PFSK-1 (cell line): ENCODE measurements at regions not wholly inside any gene's neighbourhood (a gene's known extent, or its start where the extent isn't known, plus 50 kb on each side); places are given as distances from the start of the nearest gene placed in this dataset.

Source experiments
- FOXP2 ChIP-seq: optimal IDR thresholded peaks from 2 replicates; pipeline ENCODE3; 2011; ENCODE audit warnings: borderline replicate concordance, control low read depth, inconsistent platforms; ENCODE audit not compliant: insufficient read depth; ENCODE audit errors: extremely low read length, extremely low read depth
- POLR2AphosphoS5 ChIP-seq: IDR thresholded peaks from 2 replicates; pipeline ENCODE4 v1.6.1; 2012; ENCODE audit warnings: low read depth, mild to moderate bottlenecking, control low read depth, low read length, moderate library complexity
- REST ChIP-seq, 2 experiments: IDR thresholded peaks; 2 replicates each; pipeline versions ENCODE4 v1.6.1 to v1.8.0; 2011 to 2012; ENCODE audit warnings: low read depth in 2 of 2, low read length in 2 of 2, control low read depth in 1 of 2, inconsistent platforms in 1 of 2, mild to moderate bottlenecking in 1 of 2, moderate library complexity in 1 of 2; ENCODE audit not compliant: insufficient read depth in 1 of 2
- SIN3A ChIP-seq: IDR thresholded peaks from 2 replicates; pipeline ENCODE4 v1.6.1; 2012; ENCODE audit warnings: mild to moderate bottlenecking, low read length, moderate library complexity, borderline replicate concordance; ENCODE audit not compliant: insufficient read depth
- TAF1 ChIP-seq: IDR thresholded peaks from 2 replicates; pipeline ENCODE4 v1.6.1; 2012; ENCODE audit warnings: low read length, control low read depth, borderline replicate concordance; ENCODE audit not compliant: insufficient read depth

GRCh38 chr22:49638001-49638400 lies 189.7 kb downstream of the BRD1 start:
- no peak for TF ChIP-seq POLR2AphosphoS5
- no peak for TF ChIP-seq SIN3A
- no peak for TF ChIP-seq TAF1
- no peak for TF ChIP-seq REST (IDR thresholded peaks at IDR 0.05; ENCODE audit: insufficient read depth in 1 of 2, low read depth in 2 of 2, low read length in 2 of 2)
- TF ChIP-seq FOXP2 = no peak

- TF ChIP-seq SIN3A (no peak), TAF1 (no peak), FOXP2 (no peak), REST (IDR thresholded peaks at IDR 0.05; ENCODE audit: insufficient read depth in 1 of 2, low read depth in 2 of 2, low read length in 2 of 2) (no peak), POLR2AphosphoS5 (no peak)
Measured at GRCh38 chr22:49637255-49637760, 190.4 kb downstream of the BRD1 start.

- TF ChIP-seq REST (IDR thresholded peaks at IDR 0.05; ENCODE audit: insufficient read depth in 1 of 2, low read depth in 2 of 2, low read length in 2 of 2) (no peak), TAF1 (no peak), FOXP2 (no peak), POLR2AphosphoS5 (no peak), SIN3A (no peak)
Measured at GRCh38 chr22:49636649-49637048, 191.0 kb downstream of the BRD1 start.

GRCh38 chr22:49636214-49636613 lies 191.5 kb downstream of the BRD1 start:
- no peak for TF ChIP-seq REST (IDR thresholded peaks at IDR 0.05; ENCODE audit: insufficient read depth in 1 of 2, low read depth in 2 of 2, low read length in 2 of 2)
- TF ChIP-seq TAF1 = no peak
- no peak for TF ChIP-seq POLR2AphosphoS5
- no peak for TF ChIP-seq SIN3A
- TF ChIP-seq FOXP2 = no peak
